HEK293 (cell line): ENCODE measurements at regions not wholly inside any gene's neighbourhood (a gene's known extent, or its start where the extent isn't known, plus 50 kb on each side); places are given as distances from the start of the nearest gene placed in this dataset.
A peak's percentile ranks its signal among the peaks of the same experiment; 100 is the strongest.

Experiments used
- CTCF ChIA-PET: fragments of 350-600 bp; formaldehyde crosslinking; extraction: SDS; loops from one replicate; lab custom pipeline; 2021; ENCODE audit warnings: antibody characterized with exemption; lab: Yijun Ruan, JAX
- POLR2A ChIA-PET: fragments of 300-600 bp; formaldehyde crosslinking; extraction: SDS; loops from one replicate; lab custom pipeline; 2020; ENCODE audit warnings: antibody characterized with exemption, inconsistent platforms; lab: Yijun Ruan, JAX
- H3K27ac ChIP-seq: fragments of 200-500 bp; sonication (Bioruptor generic); 2 replicates; pipeline ENCODE4 v1.5.1; 2014; ENCODE audit warnings: low read depth, low read length, control low read depth, inconsistent platforms; ENCODE audit errors: extremely low read depth
- H3K36me3 ChIP-seq, 2 experiments: fragments of 200-500 bp in 1 of 2; sonication (Bioruptor generic) in 1 of 2; 1 replicate in 1 of 2; 2 replicates in 1 of 2; pipeline ENCODE4 v1.5.1; 2014 to 2017; ENCODE audit warnings: inconsistent platforms in 2 of 2, low read length in 2 of 2; ENCODE audit not compliant: control insufficient read depth in 2 of 2, insufficient read depth in 1 of 2
- H3K4me1 ChIP-seq: fragments of 200-500 bp; sonication (Bioruptor generic); 2 replicates; pipeline ENCODE4 v1.5.1; 2014; ENCODE audit warnings: mild to moderate bottlenecking, low read length, inconsistent platforms; ENCODE audit not compliant: control insufficient read depth, insufficient read depth
- H3K4me3 ChIP-seq: 2 replicates; pipeline ENCODE4 v1.5.1; 2011; ENCODE audit warnings: low read depth, mild to moderate bottlenecking, control low read depth, low read length, moderate library complexity
- H3K9me3 ChIP-seq: fragments of 200-500 bp; sonication (Bioruptor generic); 2 replicates; pipeline ENCODE4 v1.5.1; 2014; ENCODE audit warnings: low read depth, low read length, inconsistent platforms; ENCODE audit not compliant: control insufficient read depth, insufficient read depth
- BCL11A ChIP-seq: fragments of 450-650 bp; formaldehyde crosslinking; IDR thresholded peaks from 2 replicates; pipeline ENCODE4 v1.5.1; 2016; ENCODE audit warnings: low read depth, missing biosample characterization, missing genetic modification characterization
- KLF8 ChIP-seq: fragments of 450-650 bp; formaldehyde crosslinking; IDR thresholded peaks from 2 replicates; pipeline ENCODE4 v1.5.1; 2016; ENCODE audit warnings: missing biosample characterization, missing genetic modification characterization
- SP2 ChIP-seq: fragments of 450-650 bp; formaldehyde crosslinking; IDR thresholded peaks from 2 replicates; pipeline ENCODE4 v1.5.1; 2016; ENCODE audit warnings: missing biosample characterization, missing genetic modification characterization
- ZIC2 ChIP-seq: fragments of 450-650 bp; formaldehyde crosslinking; IDR thresholded peaks from 2 replicates; pipeline ENCODE4 v1.5.1; 2016; ENCODE audit warnings: missing biosample characterization, missing genetic modification characterization
- ZNF140 ChIP-seq: fragments of 450-650 bp; formaldehyde crosslinking; IDR thresholded peaks from 2 replicates; pipeline ENCODE4 v1.5.1; 2016; ENCODE audit warnings: missing biosample characterization, missing genetic modification characterization
- ZNF660 ChIP-seq: fragments of 450-650 bp; IDR thresholded peaks from 2 replicates; pipeline ENCODE4 v1.5.1; 2018; ENCODE audit warnings: missing biosample characterization, mild to moderate bottlenecking, missing genetic modification characterization
- ZNF768 ChIP-seq: fragments of 450-650 bp; formaldehyde crosslinking; IDR thresholded peaks from 2 replicates; pipeline ENCODE4 v1.5.1; 2018; ENCODE audit warnings: missing biosample characterization, mild to moderate bottlenecking, missing genetic modification characterization
- TF ChIP-seq, protein P1 (sequence below): fragments of 450-650 bp; formaldehyde crosslinking; IDR thresholded peaks from 2 replicates; pipeline ENCODE4 v1.5.1; 2016; ENCODE audit warnings: missing biosample characterization, missing genetic modification characterization
- TF ChIP-seq, protein P2 (sequence below): fragments of 450-650 bp; formaldehyde crosslinking; IDR thresholded peaks from 2 replicates; pipeline ENCODE4 v1.5.1; 2016; ENCODE audit warnings: missing biosample characterization, missing genetic modification characterization
- TF ChIP-seq, protein P3 (sequence below): fragments of 450-650 bp; formaldehyde crosslinking; conservative IDR thresholded peaks from 2 replicates; pipeline ENCODE4 v1.5.1; 2016; ENCODE audit warnings: low read depth, missing biosample characterization, missing genetic modification characterization
- TF ChIP-seq, protein P4 (sequence below): fragments of 450-650 bp; formaldehyde crosslinking; IDR thresholded peaks from 2 replicates; pipeline ENCODE4 v1.5.1; 2017; ENCODE audit warnings: missing biosample characterization, mild to moderate bottlenecking, missing genetic modification characterization, moderate library complexity

DNA sequence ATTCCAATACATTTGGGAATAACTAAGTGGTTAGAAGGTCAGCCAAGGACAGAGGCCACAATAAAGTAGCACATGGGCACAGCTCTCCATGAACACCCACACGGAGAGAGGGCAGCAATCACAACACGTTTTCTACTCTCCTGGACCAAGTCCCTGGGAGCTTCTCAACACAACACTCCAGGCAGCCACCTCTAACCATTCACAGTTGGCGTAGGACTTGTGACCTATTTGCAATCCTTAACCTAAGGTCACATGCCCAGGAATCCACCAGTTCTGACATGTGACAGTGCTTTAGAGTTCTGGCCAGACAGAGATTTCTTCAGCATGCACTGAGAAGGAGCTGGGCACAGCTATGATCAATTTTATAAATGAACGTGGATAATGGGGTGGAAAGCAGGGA is 280.8 kb downstream of the SHQ1 start (continued):
- TF ChIP-seq ZNF140 (no peak), BCL11A (tag by site-specific recombination) (no peak), ZNF768 (tag by site-specific recombination) (no peak)

DNA sequence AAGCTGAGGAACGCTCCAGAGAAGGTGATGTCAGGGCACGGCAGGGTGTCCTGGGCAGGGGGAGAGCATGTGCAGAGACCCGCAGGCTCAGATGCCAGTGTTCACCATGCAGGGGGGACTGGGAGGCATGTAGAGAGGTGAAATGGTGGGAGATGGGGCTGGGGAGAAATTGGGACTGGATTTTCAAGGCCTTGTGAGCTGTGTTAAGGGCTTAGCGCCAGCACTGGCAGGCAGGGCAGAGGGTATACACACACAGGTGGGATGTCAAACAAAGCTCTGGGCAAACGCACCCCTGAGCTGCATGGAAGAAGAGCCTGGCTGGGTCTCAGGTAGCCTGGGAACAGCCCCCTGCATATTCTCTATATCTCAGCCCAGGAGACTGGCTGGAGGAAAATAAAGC is 282.7 kb downstream of the SHQ1 start:
- no peak overlapping the region for H3K4me3 ChIP-seq
- H3K36me3 ChIP-seq = no peaks in the 10 kb centered on the region
- CTCF ChIA-PET = no interaction called here
- no peaks in the 10 kb centered on the region for H3K9me3 ChIP-seq
- no peak overlapping the region for H3K27ac ChIP-seq
- H3K4me1 ChIP-seq = no peaks in the 10 kb centered on the region
- POLR2A ChIA-PET = no interaction called here
- peak; percentile 30 for TF ChIP-seq ZIC2 (tag by site-specific recombination)
- TF ChIP-seq, protein P1, sequence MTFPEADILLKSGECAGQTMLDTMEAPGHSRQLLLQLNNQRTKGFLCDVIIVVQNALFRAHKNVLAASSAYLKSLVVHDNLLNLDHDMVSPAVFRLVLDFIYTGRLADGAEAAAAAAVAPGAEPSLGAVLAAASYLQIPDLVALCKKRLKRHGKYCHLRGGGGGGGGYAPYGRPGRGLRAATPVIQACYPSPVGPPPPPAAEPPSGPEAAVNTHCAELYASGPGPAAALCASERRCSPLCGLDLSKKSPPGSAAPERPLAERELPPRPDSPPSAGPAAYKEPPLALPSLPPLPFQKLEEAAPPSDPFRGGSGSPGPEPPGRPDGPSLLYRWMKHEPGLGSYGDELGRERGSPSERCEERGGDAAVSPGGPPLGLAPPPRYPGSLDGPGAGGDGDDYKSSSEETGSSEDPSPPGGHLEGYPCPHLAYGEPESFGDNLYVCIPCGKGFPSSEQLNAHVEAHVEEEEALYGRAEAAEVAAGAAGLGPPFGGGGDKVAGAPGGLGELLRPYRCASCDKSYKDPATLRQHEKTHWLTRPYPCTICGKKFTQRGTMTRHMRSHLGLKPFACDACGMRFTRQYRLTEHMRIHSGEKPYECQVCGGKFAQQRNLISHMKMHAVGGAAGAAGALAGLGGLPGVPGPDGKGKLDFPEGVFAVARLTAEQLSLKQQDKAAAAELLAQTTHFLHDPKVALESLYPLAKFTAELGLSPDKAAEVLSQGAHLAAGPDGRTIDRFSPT (tag by site-specific recombination) = no peak
- TF ChIP-seq KLF8 (tag by site-specific recombination) = no peak
- no peak for TF ChIP-seq SP2 (tag by site-specific recombination)
- TF ChIP-seq, protein P2, sequence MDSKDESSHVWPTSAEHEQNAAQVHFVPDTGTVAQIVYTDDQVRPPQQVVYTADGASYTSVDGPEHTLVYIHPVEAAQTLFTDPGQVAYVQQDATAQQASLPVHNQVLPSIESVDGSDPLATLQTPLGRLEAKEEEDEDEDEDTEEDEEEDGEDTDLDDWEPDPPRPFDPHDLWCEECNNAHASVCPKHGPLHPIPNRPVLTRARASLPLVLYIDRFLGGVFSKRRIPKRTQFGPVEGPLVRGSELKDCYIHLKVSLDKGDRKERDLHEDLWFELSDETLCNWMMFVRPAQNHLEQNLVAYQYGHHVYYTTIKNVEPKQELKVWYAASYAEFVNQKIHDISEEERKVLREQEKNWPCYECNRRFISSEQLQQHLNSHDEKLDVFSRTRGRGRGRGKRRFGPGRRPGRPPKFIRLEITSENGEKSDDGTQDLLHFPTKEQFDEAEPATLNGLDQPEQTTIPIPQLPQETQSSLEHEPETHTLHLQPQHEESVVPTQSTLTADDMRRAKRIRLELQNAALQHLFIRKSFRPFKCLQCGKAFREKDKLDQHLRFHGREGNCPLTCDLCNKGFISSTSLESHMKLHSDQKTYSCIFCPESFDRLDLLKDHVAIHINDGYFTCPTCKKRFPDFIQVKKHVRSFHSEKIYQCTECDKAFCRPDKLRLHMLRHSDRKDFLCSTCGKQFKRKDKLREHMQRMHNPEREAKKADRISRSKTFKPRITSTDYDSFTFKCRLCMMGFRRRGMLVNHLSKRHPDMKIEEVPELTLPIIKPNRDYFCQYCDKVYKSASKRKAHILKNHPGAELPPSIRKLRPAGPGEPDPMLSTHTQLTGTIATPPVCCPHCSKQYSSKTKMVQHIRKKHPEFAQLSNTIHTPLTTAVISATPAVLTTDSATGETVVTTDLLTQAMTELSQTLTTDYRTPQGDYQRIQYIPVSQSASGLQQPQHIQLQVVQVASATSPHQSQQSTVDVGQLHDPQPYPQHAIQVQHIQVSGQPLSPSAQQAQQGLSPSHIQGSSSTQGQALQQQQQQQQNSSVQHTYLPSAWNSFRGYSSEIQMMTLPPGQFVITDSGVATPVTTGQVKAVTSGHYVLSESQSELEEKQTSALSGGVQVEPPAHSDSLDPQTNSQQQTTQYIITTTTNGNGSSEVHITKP (tag by site-specific recombination) = peak; percentile 51; the same call in 1 of the 2 replicates
- TF ChIP-seq ZNF660 (tag by site-specific recombination) = no peak
- TF ChIP-seq, protein P3, sequence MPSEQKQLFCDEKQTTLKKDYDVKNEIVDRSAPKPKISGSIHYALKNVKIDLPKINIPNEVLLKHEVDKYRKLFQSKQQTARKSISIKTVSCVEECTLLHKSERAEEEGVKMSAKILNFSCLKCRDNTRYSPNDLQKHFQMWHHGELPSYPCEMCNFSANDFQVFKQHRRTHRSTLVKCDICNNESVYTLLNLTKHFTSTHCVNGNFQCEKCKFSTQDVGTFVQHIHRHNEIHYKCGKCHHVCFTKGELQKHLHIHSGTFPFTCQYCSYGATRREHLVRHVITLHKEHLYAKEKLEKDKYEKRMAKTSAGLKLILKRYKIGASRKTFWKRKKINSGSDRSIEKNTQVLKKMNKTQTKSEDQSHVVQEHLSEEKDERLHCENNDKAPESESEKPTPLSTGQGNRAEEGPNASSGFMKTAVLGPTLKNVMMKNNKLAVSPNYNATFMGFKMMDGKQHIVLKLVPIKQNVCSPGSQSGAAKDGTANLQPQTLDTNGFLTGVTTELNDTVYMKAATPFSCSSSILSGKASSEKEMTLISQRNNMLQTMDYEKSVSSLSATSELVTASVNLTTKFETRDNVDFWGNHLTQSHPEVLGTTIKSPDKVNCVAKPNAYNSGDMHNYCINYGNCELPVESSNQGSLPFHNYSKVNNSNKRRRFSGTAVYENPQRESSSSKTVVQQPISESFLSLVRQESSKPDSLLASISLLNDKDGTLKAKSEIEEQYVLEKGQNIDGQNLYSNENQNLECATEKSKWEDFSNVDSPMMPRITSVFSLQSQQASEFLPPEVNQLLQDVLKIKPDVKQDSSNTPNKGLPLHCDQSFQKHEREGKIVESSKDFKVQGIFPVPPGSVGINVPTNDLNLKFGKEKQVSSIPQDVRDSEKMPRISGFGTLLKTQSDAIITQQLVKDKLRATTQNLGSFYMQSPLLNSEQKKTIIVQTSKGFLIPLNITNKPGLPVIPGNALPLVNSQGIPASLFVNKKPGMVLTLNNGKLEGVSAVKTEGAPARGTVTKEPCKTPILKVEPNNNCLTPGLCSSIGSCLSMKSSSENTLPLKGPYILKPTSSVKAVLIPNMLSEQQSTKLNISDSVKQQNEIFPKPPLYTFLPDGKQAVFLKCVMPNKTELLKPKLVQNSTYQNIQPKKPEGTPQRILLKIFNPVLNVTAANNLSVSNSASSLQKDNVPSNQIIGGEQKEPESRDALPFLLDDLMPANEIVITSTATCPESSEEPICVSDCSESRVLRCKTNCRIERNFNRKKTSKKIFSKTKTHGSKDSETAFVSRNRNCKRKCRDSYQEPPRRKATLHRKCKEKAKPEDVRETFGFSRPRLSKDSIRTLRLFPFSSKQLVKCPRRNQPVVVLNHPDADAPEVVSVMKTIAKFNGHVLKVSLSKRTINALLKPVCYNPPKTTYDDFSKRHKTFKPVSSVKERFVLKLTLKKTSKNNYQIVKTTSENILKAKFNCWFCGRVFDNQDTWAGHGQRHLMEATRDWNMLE = no peak
- TF ChIP-seq, protein P4, sequence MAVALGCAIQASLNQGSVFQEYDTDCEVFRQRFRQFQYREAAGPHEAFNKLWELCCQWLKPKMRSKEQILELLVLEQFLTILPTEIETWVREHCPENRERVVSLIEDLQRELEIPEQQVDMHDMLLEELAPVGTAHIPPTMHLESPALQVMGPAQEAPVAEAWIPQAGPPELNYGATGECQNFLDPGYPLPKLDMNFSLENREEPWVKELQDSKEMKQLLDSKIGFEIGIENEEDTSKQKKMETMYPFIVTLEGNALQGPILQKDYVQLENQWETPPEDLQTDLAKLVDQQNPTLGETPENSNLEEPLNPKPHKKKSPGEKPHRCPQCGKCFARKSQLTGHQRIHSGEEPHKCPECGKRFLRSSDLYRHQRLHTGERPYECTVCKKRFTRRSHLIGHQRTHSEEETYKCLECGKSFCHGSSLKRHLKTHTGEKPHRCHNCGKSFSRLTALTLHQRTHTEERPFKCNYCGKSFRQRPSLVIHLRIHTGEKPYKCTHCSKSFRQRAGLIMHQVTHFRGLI = no peak
